ENCODE measurements at regions not wholly inside any gene's neighbourhood (a gene's known extent, or its start where the extent isn't known, plus 50 kb on each side); places are given as distances from the start of the nearest gene placed in this dataset.

DNA sequence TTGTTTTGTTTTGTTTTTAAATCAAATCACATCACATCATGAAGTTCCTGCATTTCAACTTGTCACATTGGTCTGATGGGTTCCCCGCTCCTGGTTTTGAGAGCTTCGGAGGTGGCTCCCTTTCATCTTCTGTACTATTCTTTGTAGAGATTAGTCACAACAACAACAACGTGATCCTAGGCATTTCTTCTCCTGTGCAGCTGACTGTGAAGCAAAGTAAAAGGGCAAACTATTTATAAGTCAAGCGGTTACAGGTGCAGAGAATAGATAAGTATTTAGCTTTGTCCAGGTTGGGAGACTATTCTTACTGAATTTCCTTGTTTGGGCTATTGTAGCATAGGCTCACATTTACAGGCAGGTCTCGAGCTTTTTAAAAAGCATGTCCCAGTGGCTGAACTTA is 197.7 kb upstream of the CDKN2B start:
- H3K9me3 Mint-ChIP-seq: no peaks in the 10 kb centered on the region
- TF ChIP-seq, protein P1, sequence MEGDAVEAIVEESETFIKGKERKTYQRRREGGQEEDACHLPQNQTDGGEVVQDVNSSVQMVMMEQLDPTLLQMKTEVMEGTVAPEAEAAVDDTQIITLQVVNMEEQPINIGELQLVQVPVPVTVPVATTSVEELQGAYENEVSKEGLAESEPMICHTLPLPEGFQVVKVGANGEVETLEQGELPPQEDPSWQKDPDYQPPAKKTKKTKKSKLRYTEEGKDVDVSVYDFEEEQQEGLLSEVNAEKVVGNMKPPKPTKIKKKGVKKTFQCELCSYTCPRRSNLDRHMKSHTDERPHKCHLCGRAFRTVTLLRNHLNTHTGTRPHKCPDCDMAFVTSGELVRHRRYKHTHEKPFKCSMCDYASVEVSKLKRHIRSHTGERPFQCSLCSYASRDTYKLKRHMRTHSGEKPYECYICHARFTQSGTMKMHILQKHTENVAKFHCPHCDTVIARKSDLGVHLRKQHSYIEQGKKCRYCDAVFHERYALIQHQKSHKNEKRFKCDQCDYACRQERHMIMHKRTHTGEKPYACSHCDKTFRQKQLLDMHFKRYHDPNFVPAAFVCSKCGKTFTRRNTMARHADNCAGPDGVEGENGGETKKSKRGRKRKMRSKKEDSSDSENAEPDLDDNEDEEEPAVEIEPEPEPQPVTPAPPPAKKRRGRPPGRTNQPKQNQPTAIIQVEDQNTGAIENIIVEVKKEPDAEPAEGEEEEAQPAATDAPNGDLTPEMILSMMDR (conservative IDR thresholded peaks at IDR 0.05): no peak
- no peak for DNase-seq (ENCODE audit: low read depth, low spot score)
- no peak overlapping the region for H3K27ac Mint-ChIP-seq (ENCODE audit: unreplicated experiment)
- no peaks in the 10 kb centered on the region for H3K27me3 Mint-ChIP-seq (ENCODE audit: low read depth)
- H3K4me3 Mint-ChIP-seq: no peak overlapping the region
- peaks cover 33% of the 10 kb centered on the region for H3K4me1 Mint-ChIP-seq
- H3K36me3 Mint-ChIP-seq (ENCODE audit: low read depth): no peaks in the 10 kb centered on the region

DNA sequence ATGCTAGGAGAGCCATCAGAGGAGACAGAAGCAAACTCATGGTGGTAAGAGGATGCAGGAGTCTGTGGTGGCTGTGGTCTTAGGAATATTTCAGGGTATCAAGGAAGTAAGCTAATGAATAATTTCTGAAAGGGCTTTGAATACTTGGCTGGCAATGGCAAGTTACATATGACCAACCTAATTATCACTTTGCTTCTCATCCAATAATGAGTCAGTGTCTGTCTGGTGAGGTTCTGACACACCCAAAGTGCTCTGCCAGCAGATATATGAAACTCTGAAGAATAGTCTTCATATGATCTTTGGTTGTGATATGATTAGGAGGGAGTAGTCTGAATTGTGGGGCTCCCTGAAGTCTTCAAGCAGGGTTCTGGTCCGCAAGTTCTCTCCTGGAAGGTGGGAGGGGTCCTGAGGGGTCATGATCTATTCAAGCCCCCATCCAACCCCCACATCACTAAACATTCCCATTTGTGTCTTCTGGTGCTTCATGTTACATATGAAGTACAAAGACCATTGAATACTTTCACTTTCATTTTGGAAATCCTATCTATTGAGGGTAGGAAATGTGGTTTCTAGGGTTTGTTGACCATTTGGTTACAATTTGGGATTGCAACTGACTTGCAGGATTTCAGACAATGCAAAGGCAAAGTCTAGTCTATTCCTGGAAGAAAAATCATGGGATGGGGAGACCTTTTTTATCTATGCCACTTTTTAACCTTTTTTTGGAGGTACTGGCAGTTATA is 199.9 kb upstream of the CDKN2B start:
- TF ChIP-seq, protein P1 (conservative IDR thresholded peaks at IDR 0.05): no peak
- Mint-ChIP-seq H3K27ac (ENCODE audit: unreplicated experiment) (no peak overlapping the region), H3K4me3 (no peak overlapping the region), H3K27me3 (ENCODE audit: low read depth) (no peaks in the 10 kb centered on the region), H3K9me3 (no peaks in the 10 kb centered on the region), H3K4me1 (peaks cover 33% of the 10 kb centered on the region), H3K36me3 (ENCODE audit: low read depth) (no peaks in the 10 kb centered on the region)
- no peak for DNase-seq (ENCODE audit: low read depth, low spot score)

DNA sequence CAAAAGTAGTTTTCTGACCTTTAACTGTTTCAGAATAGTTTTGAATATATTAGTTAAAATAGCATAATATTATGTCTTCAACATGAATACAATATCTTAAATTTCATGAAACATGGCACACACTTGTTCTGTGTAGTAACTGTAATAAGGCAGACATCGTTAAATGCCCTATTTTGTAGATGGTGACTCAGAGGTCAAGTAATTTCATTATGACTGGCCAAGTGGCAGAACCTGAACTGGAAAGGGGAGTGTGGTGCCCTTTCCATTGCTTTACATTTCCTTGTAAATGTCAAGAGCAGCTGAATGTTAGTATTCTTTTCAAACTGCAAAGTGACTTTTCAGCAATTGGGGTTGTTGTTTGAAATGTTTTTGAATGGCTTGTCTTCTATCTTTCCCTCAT is 201.2 kb upstream of the CDKN2B start:
- TF ChIP-seq, protein P1 (conservative IDR thresholded peaks at IDR 0.05): no peak
- Mint-ChIP-seq H3K36me3 (ENCODE audit: low read depth) (no peaks in the 10 kb centered on the region), H3K4me1 (peaks cover 33% of the 10 kb centered on the region), H3K9me3 (no peaks in the 10 kb centered on the region), H3K27ac (ENCODE audit: unreplicated experiment) (no peak overlapping the region), H3K27me3 (ENCODE audit: low read depth) (no peaks in the 10 kb centered on the region), H3K4me3 (no peak overlapping the region)
- DNase-seq (ENCODE audit: low read depth, low spot score): no peak

DNA sequence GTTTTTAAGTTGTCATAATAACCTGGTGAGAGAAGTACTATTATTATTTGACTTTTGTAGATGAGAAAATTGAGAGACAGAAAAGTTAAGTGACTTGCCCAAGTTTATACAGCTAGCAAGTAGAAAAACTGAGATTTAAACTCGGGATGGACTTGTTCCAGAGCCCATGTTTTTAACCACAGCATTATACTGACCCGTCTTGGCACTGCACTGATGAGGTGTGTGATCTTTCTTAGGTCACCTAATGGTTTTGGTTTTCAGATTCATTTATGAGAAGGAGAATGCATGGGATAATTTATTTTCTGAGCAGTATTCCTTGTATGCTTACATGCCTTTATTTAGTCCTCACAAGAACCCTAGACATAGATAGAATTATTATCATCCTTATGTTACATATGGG is 201.8 kb upstream of the CDKN2B start:
- H3K4me3 Mint-ChIP-seq: no peak overlapping the region
- H3K27me3 Mint-ChIP-seq (ENCODE audit: low read depth): no peaks in the 10 kb centered on the region
- no peak overlapping the region for H3K27ac Mint-ChIP-seq (ENCODE audit: unreplicated experiment)
- no peak for DNase-seq (ENCODE audit: low read depth, low spot score)
- H3K9me3 Mint-ChIP-seq: no peaks in the 10 kb centered on the region
- H3K4me1 Mint-ChIP-seq: peaks cover 33% of the 10 kb centered on the region
- no peaks in the 10 kb centered on the region for H3K36me3 Mint-ChIP-seq (ENCODE audit: low read depth)
- TF ChIP-seq, protein P1 (conservative IDR thresholded peaks at IDR 0.05): no peak

DNA sequence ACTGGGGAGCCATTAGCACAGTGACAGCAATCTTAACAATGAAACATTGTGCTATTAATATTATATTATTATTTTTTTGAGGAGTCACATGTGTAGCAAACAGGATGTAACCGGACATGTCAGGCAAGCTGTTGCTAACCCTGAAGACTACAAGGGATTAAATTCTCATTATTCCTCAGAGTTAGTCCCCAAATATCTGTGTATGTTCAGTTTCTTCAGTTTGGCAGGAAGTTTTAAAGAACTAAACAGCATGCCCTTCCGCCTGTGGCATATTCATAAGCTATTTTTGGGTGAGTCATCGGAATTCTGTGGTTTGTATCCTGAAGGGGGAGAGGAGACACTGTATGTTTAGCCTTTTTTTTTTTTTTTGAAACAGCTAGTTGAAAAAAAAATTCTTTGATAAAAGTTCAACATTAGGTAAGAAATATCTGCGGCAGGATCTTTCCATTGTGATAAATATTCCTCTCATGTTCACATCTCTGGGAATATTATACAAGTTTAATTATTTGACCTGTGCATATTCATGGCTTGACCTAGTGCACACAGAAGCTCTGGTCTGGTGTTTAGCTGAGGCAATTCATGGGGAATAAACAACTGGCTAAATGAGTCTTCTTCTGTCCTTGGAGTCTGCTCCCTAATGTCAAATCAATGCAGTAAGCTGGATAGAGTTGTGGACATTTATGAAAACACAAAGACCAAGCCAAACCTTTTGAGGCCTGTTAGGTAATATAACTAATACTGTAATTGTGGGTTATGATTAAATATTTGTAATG is 202.7 kb upstream of the CDKN2B start:
- peaks cover 31% of the 10 kb centered on the region for H3K4me1 Mint-ChIP-seq
- H3K4me3 Mint-ChIP-seq: no peak overlapping the region
- H3K27me3 Mint-ChIP-seq (ENCODE audit: low read depth): no peaks in the 10 kb centered on the region
- H3K36me3 Mint-ChIP-seq (ENCODE audit: low read depth): no peaks in the 10 kb centered on the region
- H3K27ac Mint-ChIP-seq (ENCODE audit: unreplicated experiment): peak overlapping the region; percentile 19
- TF ChIP-seq, protein P1 (conservative IDR thresholded peaks at IDR 0.05): no peak
- DNase-seq (ENCODE audit: low read depth, low spot score): no peak
- no peaks in the 10 kb centered on the region for H3K9me3 Mint-ChIP-seq

Measured in neural crest cell (in vitro differentiated cells).